ENCODE measurements at regions not wholly inside any gene's neighbourhood (a gene's known extent, or its start where the extent isn't known, plus 50 kb on each side); places are given as distances from the start of the nearest gene placed in this dataset.
A peak's percentile ranks its signal among the peaks of the same experiment; 100 is the strongest.

DNA sequence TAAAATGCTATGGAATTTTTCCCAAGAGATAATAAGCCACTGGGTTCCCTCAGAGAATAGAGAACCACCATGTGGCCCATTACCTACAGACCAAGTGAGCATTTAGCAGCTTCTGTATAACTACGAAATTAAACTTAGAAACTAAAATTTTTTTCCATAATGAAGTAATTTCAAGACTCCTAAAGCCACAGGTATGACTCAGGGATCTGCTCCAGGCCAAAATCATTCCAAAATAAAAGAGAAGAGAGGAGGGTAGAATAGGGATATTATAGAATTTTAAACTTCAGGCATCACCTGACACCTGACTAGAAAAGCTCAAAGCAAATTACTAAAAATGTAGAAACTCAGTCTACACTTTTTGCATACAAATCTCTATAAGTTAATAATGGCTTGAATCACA, 108.9 kb upstream of the DST start:
- DNase-seq = no peak
- no peak overlapping the region for H3K4me3 ChIP-seq (ENCODE audit: low read length)
- H3K36me3 ChIP-seq (ENCODE audit: control insufficient read depth, insufficient read depth, low read length) = no peaks in the 10 kb centered on the region
- H3K27me3 ChIP-seq (ENCODE audit: control insufficient read depth, insufficient read depth, low read length) = no peaks in the 10 kb centered on the region
- H3K4me1 ChIP-seq (ENCODE audit: control insufficient read depth, insufficient read depth, low read length) = no peaks in the 10 kb centered on the region
- no peak overlapping the region for H3K27ac ChIP-seq (ENCODE audit: low read length)
- WGBS (ENCODE audit: insufficient coverage, low lambda C conversion rate) = no CpG with 5 or more reads among the region's 1 CpG
- H3K9me3 ChIP-seq (ENCODE audit: control insufficient read depth, low read depth, low read length) = no peaks in the 10 kb centered on the region

DNA sequence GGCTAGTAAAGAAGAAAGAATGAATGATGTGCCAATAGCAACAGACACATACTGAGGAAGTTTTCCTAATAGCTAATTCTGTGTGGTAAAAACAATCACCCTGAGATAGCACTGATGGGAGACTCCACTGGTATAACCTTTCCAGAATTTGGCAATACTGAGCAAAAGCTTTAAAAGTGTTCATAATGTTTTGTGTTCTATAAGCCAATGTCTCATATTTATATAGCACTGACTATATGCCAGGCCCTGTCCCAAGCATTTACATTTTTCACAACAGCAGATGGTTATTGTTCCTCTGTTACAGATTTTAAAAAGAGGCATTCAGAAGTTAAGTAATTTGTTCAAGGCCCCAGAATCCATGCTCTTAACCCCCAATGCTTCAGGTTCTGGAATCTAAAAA, 108.0 kb upstream of the DST start:
- no peak overlapping the region for H3K27ac ChIP-seq (ENCODE audit: low read length)
- no peak overlapping the region for H3K4me3 ChIP-seq (ENCODE audit: low read length)
- no peaks in the 10 kb centered on the region for H3K9me3 ChIP-seq (ENCODE audit: control insufficient read depth, low read depth, low read length)
- H3K27me3 ChIP-seq (ENCODE audit: control insufficient read depth, insufficient read depth, low read length) = no peaks in the 10 kb centered on the region
- H3K4me1 ChIP-seq (ENCODE audit: control insufficient read depth, insufficient read depth, low read length) = no peaks in the 10 kb centered on the region
- H3K36me3 ChIP-seq (ENCODE audit: control insufficient read depth, insufficient read depth, low read length) = no peaks in the 10 kb centered on the region
- no peak for DNase-seq

DNA sequence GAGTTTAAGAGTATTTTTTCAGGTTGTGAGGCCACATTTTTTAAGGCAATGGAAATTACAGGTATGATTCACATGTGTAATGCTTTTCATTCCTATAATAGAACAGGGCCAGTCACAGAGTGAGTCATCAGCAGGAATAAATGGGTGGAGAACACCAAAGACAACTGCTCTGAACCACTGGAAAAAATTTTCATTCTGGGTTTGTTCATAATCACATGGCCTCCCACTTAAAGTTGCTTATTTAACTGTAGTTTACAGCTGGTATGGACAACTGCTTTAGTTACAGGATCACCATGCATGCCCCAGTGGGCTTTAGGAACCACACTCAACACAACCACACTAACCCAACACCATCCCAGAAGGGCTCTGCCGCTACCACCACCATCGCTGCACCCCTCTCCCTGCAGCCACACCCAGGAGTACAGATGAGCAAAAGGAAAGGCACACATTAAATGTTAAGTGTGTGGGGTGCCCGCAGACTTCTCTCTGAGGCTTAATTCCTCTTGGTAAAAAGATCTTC, 107.0 kb upstream of the DST start:
- Histone ChIP-seq H3K36me3 (ENCODE audit: control insufficient read depth, insufficient read depth, low read length) (no peaks in the 10 kb centered on the region), H3K27ac (ENCODE audit: low read length) (no peak overlapping the region), H3K4me1 (ENCODE audit: control insufficient read depth, insufficient read depth, low read length) (no peaks in the 10 kb centered on the region), H3K27me3 (ENCODE audit: control insufficient read depth, insufficient read depth, low read length) (no peaks in the 10 kb centered on the region), H3K4me3 (ENCODE audit: low read length) (no peak overlapping the region), H3K9me3 (ENCODE audit: control insufficient read depth, low read depth, low read length) (no peaks in the 10 kb centered on the region)
- no peak for DNase-seq
- WGBS (ENCODE audit: insufficient coverage, low lambda C conversion rate) = no CpG with 5 or more reads among the region's 3 CpGs

DNA sequence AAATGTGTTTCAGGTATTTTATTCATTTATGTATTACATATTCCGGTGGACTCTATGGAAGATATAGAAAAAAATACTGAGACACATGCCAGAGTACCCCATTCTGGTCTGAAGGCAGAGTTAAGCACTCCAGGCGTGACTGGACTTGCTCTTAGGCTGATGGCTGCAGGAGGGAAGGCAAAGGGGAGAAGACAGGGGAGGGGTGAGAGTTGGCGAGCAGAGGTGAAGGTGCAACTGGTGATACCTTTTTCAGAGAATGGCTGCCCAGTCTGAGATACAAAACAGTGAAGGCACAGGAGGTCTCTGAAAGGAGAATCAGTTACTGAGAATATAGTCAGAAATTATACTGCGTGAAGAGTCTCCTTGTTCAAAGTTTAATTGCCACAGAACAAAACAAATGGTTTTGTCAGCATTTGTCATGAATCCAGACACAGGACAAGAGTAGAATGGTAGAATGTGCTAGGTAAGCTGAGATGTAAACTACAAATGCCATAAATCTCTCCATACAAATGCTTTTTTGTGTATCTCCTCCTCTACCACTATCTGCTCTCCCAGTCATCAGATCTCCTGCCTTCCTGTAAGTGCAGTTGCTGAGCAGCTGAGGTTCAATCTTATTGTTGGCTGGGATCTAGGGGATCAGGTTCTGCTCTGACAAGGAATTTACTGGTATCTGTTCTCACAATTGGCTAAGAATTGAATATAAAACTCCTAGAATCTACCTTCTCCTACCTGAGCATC, 104.2 kb upstream of the DST start:
- Histone ChIP-seq H3K27me3 (ENCODE audit: control insufficient read depth, insufficient read depth, low read length) (no peaks in the 10 kb centered on the region), H3K27ac (ENCODE audit: low read length) (no peak overlapping the region), H3K36me3 (ENCODE audit: control insufficient read depth, insufficient read depth, low read length) (no peaks in the 10 kb centered on the region), H3K4me1 (ENCODE audit: control insufficient read depth, insufficient read depth, low read length) (no peaks in the 10 kb centered on the region), H3K9me3 (ENCODE audit: control insufficient read depth, low read depth, low read length) (no peaks in the 10 kb centered on the region), H3K4me3 (ENCODE audit: low read length) (no peak overlapping the region)
- DNase-seq = no peak
- 83% methylated on average over 1 of the region's 4 CpGs for WGBS (ENCODE audit: insufficient coverage, low lambda C conversion rate)

DNA sequence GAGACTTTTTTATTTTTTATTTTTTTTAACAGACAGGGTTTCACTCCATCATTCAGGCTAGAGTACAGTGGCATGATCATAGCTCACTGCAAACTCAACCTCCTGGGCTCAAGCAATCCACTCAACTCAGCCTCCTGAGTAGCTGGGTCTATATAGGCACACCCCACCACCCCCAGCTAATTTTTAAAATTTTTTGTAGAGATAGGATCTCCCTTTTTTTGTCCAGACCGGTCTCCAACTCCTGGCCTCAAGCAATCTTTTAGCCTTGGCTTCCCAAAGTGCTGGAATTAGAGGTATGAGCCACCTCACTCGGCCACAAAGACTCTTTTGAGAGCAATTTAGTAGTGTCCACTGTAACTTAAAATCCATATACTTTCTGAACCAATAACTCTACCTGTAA, 103.3 kb upstream of the DST start:
- Histone ChIP-seq H3K9me3 (ENCODE audit: control insufficient read depth, low read depth, low read length) (no peaks in the 10 kb centered on the region), H3K36me3 (ENCODE audit: control insufficient read depth, insufficient read depth, low read length) (no peaks in the 10 kb centered on the region), H3K27ac (ENCODE audit: low read length) (no peak overlapping the region), H3K4me3 (ENCODE audit: low read length) (no peak overlapping the region), H3K27me3 (ENCODE audit: control insufficient read depth, insufficient read depth, low read length) (no peaks in the 10 kb centered on the region), H3K4me1 (ENCODE audit: control insufficient read depth, insufficient read depth, low read length) (no peaks in the 10 kb centered on the region)
- no CpG with 5 or more reads among the region's 2 CpGs for WGBS (ENCODE audit: insufficient coverage, low lambda C conversion rate)
- no peak for DNase-seq

DNA sequence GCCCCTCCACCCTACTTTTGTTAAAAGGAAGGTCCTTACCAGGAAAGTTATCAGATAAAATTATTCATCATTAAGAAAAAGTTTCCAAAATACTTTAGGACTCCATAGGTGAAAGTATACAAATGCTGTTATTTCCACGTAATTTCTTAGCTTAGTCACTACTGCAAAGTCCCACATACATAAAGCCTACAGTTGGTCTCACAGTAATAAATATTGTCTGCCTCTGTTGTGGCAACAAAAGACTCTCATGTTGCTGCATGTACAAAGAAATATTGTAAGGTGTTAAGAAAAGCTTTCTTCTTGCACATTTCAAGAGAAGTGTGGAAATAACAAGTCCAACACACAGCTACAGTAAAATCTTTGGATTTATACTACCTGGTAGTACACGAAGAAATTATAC, 102.4 kb upstream of the DST start:
- Histone ChIP-seq H3K4me1 (ENCODE audit: control insufficient read depth, insufficient read depth, low read length) (peaks cover 3% of the 10 kb centered on the region), H3K4me3 (ENCODE audit: low read length) (no peak overlapping the region), H3K36me3 (ENCODE audit: control insufficient read depth, insufficient read depth, low read length) (no peaks in the 10 kb centered on the region), H3K27ac (ENCODE audit: low read length) (no peak overlapping the region), H3K9me3 (ENCODE audit: control insufficient read depth, low read depth, low read length) (no peaks in the 10 kb centered on the region), H3K27me3 (ENCODE audit: control insufficient read depth, insufficient read depth, low read length) (no peaks in the 10 kb centered on the region)
- 90% methylated on average over 2 of the region's 2 CpGs for WGBS (ENCODE audit: insufficient coverage, low lambda C conversion rate)
- no peak for DNase-seq

DNA sequence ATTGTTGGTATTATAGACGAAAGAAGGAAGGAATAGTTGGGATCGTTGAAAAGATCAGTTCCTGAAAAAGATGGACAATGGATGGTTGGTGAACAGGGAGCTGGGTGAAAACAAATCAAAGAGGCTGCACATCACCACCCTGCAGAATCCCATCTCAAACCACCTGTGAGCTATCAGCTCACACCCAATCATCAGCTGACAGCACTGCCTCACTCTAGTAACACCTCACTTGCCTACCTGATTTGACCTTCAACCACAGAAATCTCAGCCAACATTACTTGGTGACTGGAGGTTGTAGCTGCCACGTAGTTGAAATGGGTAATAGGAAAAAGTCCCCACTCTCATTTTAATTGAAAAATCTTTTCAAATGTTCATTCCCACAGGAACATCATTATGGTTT, 101.8 kb upstream of the DST start:
- Histone ChIP-seq H3K4me1 (ENCODE audit: control insufficient read depth, insufficient read depth, low read length) (peaks cover 4% of the 10 kb centered on the region), H3K4me3 (ENCODE audit: low read length) (no peak overlapping the region), H3K36me3 (ENCODE audit: control insufficient read depth, insufficient read depth, low read length) (no peaks in the 10 kb centered on the region), H3K9me3 (ENCODE audit: control insufficient read depth, low read depth, low read length) (no peaks in the 10 kb centered on the region), H3K27me3 (ENCODE audit: control insufficient read depth, insufficient read depth, low read length) (no peaks in the 10 kb centered on the region), H3K27ac (ENCODE audit: low read length) (no peak overlapping the region)
- WGBS (ENCODE audit: insufficient coverage, low lambda C conversion rate) = 86% methylated on average over 2 of the region's 3 CpGs
- peak; percentile 24 to 42 for DNase-seq

DNA sequence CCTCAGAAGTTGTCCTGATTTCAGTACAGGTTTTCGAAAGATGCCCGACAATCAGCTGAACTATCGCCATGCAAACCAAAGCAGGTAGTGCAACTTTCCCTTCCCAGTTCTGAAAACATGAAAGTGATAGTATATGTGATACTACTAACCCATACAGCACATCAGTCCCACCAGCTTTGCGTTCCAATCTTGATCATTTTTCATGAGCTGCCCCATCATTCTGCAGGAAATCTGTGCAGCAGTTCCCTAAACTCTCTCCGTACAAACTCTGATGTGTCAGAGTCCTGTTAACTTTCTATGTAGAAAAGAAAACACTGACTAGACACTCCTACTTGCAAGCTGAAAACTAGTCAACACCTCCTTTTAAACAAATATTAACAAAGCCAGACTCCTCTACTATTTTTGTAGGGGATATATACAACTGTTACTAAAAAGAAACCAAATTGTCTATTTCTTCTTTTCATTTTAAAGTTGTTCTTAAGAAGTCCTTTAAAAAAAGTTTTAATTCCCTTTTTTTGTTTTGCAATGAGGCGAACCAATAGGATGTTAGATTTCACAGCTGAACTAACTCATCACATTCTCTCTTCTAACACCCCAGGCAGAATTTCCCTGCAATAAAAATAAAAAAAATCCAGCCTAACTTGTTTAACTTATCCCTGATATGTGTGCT, 99.6 kb upstream of the DST start:
- 52% methylated on average over 2 of the region's 6 CpGs for WGBS (ENCODE audit: insufficient coverage, low lambda C conversion rate)

DNA sequence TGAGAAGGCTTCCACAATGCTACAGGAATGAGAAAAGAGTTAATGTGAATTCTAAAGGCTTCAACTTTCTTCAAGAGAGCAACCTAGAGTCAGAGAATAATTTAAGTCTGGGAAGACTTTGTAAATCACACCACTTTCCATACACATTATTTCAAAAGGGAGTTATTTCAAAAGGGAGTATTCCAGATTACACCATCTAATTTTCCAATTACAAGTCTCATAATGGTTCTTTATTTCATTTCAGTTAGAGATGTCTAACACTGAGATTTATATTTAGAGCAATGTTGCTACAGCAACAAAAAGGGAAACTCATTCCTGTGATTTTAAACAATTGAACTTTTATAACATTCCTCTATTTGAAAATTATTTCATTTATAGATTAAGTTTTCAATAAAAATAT, 98.8 kb upstream of the DST start:
- H3K4me1 ChIP-seq (ENCODE audit: control insufficient read depth, insufficient read depth, low read length) = peaks cover 4% of the 10 kb centered on the region
- H3K36me3 ChIP-seq (ENCODE audit: control insufficient read depth, insufficient read depth, low read length) = no peaks in the 10 kb centered on the region
- no peak overlapping the region for H3K4me3 ChIP-seq (ENCODE audit: low read length)
- H3K27me3 ChIP-seq (ENCODE audit: control insufficient read depth, insufficient read depth, low read length) = no peaks in the 10 kb centered on the region
- no peak for DNase-seq
- H3K9me3 ChIP-seq (ENCODE audit: control insufficient read depth, low read depth, low read length) = no peaks in the 10 kb centered on the region
- H3K27ac ChIP-seq (ENCODE audit: low read length) = no peak overlapping the region

More for the DNA sequence above, 99.6 kb upstream of the DST start:
- H3K4me3 ChIP-seq (ENCODE audit: low read length) = no peak overlapping the region
- DNase-seq = no peak
- no peaks in the 10 kb centered on the region for H3K9me3 ChIP-seq (ENCODE audit: control insufficient read depth, low read depth, low read length)
- no peaks in the 10 kb centered on the region for H3K27me3 ChIP-seq (ENCODE audit: control insufficient read depth, insufficient read depth, low read length)
- H3K4me1 ChIP-seq (ENCODE audit: control insufficient read depth, insufficient read depth, low read length) = peaks cover 4% of the 10 kb centered on the region
- H3K27ac ChIP-seq (ENCODE audit: low read length) = no peak overlapping the region
- no peaks in the 10 kb centered on the region for H3K36me3 ChIP-seq (ENCODE audit: control insufficient read depth, insufficient read depth, low read length)

DNA sequence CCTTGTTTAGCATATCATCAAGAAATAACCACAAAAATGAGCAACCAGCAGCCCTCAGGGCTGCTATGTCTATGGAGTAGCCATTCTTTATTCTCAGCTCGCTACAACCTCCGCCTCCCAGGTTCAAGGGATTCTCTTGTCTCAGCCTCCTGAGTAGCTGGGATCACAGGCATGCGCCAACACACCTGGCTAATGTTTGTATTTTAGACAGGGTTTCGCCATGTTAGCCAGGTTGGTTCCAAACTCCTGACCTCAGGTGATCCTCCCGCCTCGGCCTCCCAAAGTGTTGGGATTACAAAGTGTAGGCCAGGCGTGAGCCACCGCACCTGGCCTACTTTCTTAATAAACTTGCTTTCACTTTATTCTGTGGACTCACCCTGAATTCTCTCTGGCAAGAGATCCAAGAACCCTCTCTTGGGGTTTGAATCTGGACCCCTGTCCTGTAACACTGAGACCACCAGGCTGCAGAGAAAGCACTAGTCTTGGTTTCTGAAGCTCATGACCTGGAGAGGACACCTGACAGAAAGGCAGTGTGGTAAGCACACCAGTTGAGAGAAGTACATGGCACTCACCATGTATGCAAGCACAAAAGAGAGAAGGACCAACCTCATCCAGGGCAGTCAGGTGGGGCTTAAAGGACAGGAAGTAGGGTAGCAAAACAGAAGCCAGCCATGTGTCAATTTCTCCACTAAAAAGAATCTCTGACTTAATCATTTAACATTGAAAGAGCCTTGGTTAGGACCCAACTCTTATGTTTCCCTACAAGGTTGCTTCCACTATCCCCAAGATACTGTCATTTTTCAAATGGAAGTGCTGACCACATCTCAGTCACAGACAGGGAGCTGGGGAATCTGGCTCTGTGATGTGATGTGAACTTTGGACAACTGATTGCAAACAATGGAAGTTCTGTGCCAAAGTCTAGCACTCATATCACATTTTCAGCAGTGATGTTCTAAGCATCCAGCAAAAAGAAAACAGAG, 97.4 kb upstream of the DST start:
- no peaks in the 10 kb centered on the region for H3K9me3 ChIP-seq (ENCODE audit: control insufficient read depth, low read depth, low read length)
- no CpG with 5 or more reads among the region's 8 CpGs for WGBS (ENCODE audit: insufficient coverage, low lambda C conversion rate)
- peak overlapping the region; percentile 34 for H3K27ac ChIP-seq (ENCODE audit: low read length)
- DNase-seq = peak; percentile 55 to 83
- H3K36me3 ChIP-seq (ENCODE audit: control insufficient read depth, insufficient read depth, low read length) = no peaks in the 10 kb centered on the region
- H3K4me1 ChIP-seq (ENCODE audit: control insufficient read depth, insufficient read depth, low read length) = peaks cover 4% of the 10 kb centered on the region
- no peaks in the 10 kb centered on the region for H3K27me3 ChIP-seq (ENCODE audit: control insufficient read depth, insufficient read depth, low read length)
- no peak overlapping the region for H3K4me3 ChIP-seq (ENCODE audit: low read length)
